Stimulated activated CD8-positive, alpha-beta memory T cell treated with anti-CD3 and anti-CD28 coated beads, Interleukin-7, amount 100 ng/mL, for 48 hours (primary cell): ENCODE measurements at regions not wholly inside any gene's neighbourhood (a gene's known extent, or its start where the extent isn't known, plus 50 kb on each side); places are given as distances from the start of the nearest gene placed in this dataset.

Experiments used
- DNase-seq, 2 donors: peaks; one replicate each; pipeline ENCODE4 v3.0.0-alpha.2; 2020; ENCODE audit warnings: low read depth in 1 of 2; ENCODE audit errors: extremely low read depth in 1 of 2

DNA sequence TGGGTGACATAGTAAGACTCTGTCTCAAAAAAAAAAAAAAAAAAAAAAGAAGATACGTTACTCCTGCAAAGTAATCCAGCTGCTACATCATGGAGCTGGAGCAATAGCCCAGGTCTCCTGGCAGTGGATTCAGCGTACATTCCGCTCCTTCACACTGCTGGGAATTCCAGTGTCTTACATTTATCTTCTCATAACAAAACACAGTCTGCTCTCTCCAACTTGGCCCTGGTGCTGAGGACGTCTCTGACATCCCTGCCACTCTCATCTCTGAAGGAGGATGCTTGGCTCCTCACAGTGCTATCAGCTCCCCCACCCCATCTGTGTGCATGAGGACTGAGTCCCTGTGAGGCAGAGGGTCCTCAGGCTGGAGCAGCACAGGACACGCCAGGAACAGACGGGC is 529.8 kb downstream of the CD83 start:
- DNase-seq = no peak

- no peak for DNase-seq
These were observed 535.0 kb downstream of the CD83 start for GRCh38 chr6:14652536-14652935.

- no peak for DNase-seq
These were observed 537.9 kb downstream of the CD83 start for GRCh38 chr6:14655201-14656061.

DNA sequence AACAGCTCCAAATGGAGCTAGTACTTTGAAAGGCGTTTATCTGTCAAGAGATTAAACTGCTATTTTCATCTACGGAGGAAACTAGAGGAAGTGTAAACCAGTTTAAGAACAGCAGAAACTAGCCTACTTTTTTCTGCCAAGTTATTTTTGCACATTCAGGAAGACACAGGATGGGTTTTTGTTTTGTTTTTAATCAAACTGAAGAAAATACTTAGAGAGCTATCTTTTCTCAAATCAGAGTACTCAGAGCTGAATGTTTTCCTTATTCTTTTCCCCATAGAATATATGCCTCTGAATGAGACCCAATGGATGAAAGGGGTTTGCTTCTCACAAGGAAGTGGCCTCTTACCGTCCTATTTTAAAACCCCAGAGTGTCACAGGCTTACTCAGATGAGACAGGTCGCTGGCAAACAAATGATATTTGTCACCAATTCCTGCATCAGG is 538.5 kb downstream of the CD83 start:
- no peak for DNase-seq

- DNase-seq = no peak
These were observed 539.1 kb downstream of the CD83 start for GRCh38 chr6:14656649-14657048.

GRCh38 chr6:14658030-14658429 is 540.5 kb downstream of the CD83 start:
- no peak for DNase-seq

DNA sequence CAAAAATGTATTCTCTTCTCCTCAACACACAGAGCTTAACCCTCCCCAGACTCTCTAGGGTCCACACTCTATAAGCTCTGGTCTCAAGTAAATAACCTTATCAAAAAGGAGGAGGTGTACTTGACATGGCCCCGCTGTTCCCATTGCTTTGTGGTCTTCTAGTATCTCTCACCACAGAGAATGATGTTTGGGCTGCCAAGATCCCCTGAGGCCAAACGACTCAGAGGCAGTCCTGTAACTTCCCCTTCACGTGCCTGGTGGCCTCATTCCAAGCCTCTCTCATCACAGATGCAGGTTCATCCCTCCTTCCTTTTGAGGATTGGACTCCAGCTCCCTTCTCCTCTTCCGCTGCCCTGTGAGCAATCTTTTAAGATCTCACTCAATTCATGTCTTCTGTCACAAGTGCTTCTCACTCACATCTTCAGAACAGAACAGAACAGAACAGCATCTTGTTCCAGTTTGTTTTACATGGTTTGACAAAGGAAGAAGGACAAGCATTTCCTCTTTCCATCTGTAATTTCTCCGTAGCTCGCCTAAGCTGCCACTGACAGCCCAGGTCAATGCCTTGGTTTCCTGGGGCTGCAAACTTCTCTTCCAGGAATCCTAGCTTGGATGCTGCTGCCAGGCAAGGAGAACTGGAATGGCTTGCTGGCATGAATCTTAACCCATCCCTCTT is 541.5 kb downstream of the CD83 start:
- DNase-seq = no peak

- DNase-seq = no peak
These were observed 542.3 kb downstream of the CD83 start for GRCh38 chr6:14659841-14660240.

GRCh38 chr6:14660806-14661579 is 543.4 kb downstream of the CD83 start:
- DNase-seq = peak in 1 of 2 donors; percentile 21

DNA sequence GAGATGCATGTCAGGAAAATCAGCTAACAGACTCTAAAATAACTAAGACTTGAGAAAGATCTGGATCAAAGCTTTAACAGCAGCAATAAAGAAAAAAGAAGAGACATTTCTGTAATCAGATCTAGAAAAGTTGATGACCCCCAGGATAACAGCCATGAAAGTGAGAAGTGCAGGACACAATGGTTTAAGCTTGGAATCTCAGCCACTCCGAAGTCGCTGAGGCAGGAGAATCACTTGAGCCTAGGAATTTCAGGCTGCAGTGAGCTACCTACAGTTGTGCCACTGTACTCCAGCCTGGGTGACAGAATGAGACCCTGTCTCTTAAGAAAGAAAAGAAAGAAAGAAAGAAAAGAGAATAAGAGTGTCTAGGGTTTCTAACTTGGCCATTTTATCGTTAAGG is 544.1 kb downstream of the CD83 start:
- DNase-seq = no peak

DNA sequence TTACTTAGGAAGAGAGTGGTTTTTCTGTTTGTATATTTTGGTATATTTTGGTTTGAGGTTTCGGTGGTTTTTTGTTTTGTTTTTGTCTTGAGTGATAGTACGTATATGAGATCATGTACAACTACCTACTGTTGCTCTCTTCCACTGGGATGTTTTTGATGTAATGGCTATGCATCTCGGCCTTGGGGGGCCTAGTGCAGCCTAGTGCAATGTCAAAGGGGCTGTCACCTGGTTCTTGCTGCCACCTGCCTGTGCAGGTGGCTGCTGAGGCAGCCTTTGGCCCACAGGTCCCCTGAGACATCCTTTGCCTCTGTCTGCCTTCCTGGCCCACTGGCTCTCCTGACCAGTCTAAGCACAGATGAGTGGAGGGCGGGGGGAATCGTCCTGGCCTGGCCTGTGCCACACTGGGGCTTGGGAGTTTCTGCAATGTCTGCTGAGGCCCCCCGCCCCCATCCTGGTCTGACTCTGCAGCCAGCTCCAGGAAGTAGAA is 546.6 kb downstream of the CD83 start:
- DNase-seq = no peak

DNA sequence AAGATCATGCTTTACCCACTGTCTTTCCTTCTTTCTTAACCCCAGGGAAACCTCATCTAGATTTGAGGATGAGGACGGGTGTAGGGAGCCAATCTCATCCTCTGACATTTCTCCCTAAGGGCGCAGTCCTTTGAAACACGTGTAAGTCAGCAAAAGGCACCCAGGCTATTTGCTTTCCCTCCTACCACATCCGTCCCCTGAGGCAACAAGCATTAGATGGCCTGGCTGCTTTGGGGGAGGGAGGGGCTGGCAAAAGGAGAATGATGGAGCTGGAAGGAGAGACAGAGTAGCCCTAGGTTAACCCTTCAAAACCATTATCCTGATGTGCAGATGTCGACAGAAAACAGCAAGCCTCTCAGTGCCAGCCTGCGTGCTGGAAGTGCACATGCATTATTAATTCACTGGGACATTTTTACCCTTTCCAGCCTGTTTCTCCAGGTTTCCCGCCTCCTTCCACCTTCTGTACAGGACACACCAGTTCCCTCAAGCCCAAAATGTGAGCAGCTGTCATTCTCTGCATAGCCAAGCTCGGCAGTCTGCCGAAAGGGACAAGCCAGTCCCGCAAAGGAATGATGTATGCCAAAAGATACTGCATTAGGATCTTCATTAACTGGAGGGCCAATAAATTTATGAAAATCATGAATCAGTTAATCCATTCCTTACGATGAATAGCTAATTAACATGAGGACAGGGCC is 547.2 kb downstream of the CD83 start:
- DNase-seq = no peak

- DNase-seq = peak; percentile 32 to 71
These were observed 548.5 kb downstream of the CD83 start for GRCh38 chr6:14665827-14666724.

- no peak for DNase-seq
These were observed 553.2 kb downstream of the CD83 start for GRCh38 chr6:14670806-14671205.

- no peak for DNase-seq
These were observed 553.7 kb downstream of the CD83 start for GRCh38 chr6:14671261-14671681.

- no peak for DNase-seq
These were observed 554.4 kb downstream of the CD83 start for GRCh38 chr6:14671937-14672336.

DNA sequence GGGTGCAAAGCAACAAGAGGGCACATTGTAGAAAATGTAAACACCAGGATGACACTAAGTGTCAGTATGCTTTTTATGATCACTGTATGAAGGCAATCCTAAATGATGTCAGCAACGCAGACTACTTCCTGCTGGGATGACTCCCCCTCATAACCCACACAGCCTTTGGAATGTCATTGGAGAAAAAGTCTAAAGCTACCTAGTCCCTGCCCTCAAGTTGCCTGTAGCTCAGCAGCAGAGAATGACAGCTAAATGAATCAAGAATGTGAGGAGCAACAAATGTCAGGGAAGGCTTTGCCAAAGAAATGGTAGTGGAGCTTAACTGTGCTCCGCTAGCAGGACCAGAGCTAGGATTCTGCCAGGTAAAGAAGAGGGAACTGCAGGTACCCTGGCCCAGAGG is 555.6 kb downstream of the CD83 start:
- DNase-seq = no peak

DNA sequence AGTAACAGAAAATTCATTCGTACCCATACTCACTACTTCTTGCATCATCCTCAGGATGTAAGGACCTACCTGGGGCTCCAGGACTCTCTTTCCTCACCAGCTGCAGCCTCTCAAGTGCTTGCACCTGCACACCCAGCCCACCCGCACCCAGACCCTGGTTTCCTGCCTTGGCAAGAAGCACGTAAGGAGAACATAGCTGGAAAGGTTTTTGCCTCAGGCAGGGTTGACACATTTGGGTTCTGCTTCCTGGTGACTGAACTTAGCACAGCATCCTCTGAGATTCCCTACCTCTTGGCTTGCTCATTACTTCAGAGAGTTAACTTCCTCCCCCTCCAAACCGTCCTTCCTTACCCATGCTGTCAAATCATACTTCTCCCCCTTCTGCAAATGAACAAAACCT is 556.9 kb downstream of the CD83 start:
- no peak for DNase-seq

DNA sequence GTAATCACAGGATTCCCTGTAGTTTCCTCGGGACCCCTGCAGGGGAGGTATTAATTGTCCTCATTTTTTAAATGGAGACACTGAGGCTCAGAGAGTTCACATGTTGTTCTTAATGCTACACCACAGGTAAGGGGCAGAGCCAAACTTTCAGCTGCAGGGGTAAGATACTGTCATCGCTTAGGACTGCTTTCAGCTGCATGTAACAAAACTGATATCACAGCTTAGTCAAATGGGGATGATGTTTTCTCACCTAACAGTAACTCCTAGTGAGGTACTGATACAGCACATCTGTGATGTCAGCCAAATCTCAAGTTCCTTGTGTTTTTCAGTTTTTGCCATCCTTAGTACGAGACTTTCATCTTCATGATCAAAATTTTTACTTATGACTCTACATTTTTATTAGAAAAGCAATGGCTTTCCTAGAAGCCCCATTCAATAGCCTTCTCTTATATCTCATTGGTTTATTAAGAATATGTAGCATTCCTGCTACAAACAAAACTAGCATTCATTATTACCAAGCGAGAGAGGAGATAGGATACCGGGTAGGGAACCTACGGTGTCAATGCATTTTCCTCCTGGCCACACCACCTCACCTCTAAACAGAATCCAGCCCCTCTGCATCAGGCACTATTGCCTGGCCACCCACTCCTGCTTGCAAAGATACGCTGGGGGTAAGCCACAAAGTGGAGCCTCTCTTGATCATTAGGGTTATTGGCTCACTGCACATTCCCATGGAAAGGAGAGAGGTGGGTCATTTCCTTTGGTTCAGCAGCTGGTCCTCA is 557.5 kb downstream of the CD83 start:
- peak in 1 of 2 donors; percentile 27 for DNase-seq
